ENCODE measurements at regions not wholly inside any gene's neighbourhood (a gene's known extent, or its start where the extent isn't known, plus 50 kb on each side); places are given as distances from the start of the nearest gene placed in this dataset.

DNA sequence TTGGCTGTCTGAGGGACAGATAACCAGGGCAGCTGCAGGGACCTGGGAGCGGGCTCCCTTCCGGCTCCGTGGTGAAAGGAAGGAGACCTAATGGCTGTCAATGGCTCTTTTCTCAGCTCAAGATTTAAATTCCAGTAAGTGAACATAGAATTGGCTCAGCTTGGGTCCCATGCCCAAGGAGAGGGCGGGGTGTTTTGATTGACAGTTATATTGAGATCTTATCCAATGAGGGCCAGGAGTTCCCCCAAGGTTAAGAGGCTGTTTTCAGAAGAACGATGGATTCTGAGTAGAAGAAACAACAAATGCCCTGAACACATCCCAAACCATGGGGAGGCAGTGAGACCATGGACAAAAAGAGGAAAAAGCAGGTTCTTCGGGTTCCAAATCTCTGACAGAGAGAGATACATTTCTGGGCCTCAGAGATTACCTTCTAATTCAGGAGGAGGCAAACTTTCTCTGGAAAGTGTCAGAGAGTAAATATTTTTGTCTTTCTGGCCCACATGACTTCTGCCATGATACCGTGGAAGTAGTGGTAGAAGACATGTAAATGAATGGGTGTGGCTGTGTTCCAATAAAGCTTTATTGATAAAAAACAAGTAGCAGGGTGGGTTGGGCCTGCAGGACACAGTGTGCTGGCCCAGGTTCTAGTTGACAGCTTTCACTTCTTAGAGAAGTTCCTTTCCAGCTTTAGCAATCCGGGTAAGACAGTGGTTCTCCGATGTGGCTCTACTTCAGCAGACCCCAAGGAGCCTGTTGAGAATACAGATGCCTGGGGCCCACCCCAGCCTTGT, 219.6 kb downstream of the RPS24 start:
- Histone ChIP-seq H3K4me1 (ENCODE audit: low read depth) (peaks cover 34% of the 10 kb centered on the region), H3K27me3 (no peaks in the 10 kb centered on the region), H3K9me3 (ENCODE audit: low read depth) (no peaks in the 10 kb centered on the region), H3K4me3 (no peak overlapping the region), H3K36me3 (no peaks in the 10 kb centered on the region), H3K27ac (no peak overlapping the region)
- DNase-seq (ENCODE audit: low read depth in 1 of 2, low spot score in 1 of 2): no peak
- TF ChIP-seq, protein P1, sequence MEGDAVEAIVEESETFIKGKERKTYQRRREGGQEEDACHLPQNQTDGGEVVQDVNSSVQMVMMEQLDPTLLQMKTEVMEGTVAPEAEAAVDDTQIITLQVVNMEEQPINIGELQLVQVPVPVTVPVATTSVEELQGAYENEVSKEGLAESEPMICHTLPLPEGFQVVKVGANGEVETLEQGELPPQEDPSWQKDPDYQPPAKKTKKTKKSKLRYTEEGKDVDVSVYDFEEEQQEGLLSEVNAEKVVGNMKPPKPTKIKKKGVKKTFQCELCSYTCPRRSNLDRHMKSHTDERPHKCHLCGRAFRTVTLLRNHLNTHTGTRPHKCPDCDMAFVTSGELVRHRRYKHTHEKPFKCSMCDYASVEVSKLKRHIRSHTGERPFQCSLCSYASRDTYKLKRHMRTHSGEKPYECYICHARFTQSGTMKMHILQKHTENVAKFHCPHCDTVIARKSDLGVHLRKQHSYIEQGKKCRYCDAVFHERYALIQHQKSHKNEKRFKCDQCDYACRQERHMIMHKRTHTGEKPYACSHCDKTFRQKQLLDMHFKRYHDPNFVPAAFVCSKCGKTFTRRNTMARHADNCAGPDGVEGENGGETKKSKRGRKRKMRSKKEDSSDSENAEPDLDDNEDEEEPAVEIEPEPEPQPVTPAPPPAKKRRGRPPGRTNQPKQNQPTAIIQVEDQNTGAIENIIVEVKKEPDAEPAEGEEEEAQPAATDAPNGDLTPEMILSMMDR (IDR thresholded peaks at IDR 0.05; ENCODE audit: low read depth, low read length): no peak

DNA sequence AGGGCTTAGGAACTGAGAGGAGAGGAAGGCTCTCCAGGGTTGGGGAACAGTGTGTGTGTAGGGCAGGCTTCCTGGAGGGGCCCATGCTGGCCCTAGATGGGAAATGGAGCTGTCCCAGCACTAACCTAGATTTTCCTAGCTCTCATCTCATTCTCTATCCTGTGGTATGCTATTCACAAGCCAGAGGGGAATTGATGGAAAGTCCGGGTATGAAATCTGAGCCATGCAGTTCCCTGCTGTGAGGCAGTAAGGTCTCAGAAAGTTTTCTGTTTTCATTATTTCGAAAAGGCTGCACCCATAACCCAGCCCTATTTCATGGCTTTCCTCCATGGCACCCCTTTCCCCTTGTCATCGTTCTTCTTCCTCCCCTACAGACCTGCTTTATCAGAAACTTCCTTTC, 220.3 kb downstream of the RPS24 start:
- H3K36me3 ChIP-seq: no peaks in the 10 kb centered on the region
- H3K4me1 ChIP-seq (ENCODE audit: low read depth): peaks cover 38% of the 10 kb centered on the region
- H3K27ac ChIP-seq: no peak overlapping the region
- no peak overlapping the region for H3K4me3 ChIP-seq
- H3K27me3 ChIP-seq: no peaks in the 10 kb centered on the region
- no peak for DNase-seq (ENCODE audit: low read depth in 1 of 2, low spot score in 1 of 2)
- H3K9me3 ChIP-seq (ENCODE audit: low read depth): no peaks in the 10 kb centered on the region
- TF ChIP-seq, protein P1 (IDR thresholded peaks at IDR 0.05; ENCODE audit: low read depth, low read length): no peak

DNA sequence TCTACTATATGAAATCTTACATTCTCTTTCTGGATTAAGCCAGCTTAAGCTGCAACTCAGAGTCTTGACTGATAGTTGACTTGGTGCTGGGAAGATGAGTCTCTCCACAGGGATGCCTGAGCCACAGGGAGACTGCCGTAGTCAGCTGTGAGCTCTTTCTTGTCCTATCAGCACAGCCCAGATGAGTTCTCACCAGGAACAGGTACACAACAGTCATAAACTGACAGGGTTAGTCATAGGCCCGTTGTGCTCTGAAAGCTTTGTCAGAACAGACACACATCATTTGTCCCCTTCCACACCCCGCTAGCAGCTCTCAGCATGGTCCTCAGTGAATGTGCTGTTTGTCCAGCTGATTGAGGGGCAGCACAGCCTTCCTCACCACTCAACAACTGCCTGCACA, 221.6 kb downstream of the RPS24 start:
- TF ChIP-seq, protein P1 (IDR thresholded peaks at IDR 0.05; ENCODE audit: low read depth, low read length): no peak
- H3K9me3 ChIP-seq (ENCODE audit: low read depth): no peaks in the 10 kb centered on the region
- H3K4me3 ChIP-seq: no peak overlapping the region
- no peaks in the 10 kb centered on the region for H3K36me3 ChIP-seq
- no peaks in the 10 kb centered on the region for H3K27me3 ChIP-seq
- DNase-seq (ENCODE audit: low read depth in 1 of 2, low spot score in 1 of 2): no peak
- peak overlapping the region; percentile 73 for H3K27ac ChIP-seq
- H3K4me1 ChIP-seq (ENCODE audit: low read depth): peaks cover 45% of the 10 kb centered on the region

DNA sequence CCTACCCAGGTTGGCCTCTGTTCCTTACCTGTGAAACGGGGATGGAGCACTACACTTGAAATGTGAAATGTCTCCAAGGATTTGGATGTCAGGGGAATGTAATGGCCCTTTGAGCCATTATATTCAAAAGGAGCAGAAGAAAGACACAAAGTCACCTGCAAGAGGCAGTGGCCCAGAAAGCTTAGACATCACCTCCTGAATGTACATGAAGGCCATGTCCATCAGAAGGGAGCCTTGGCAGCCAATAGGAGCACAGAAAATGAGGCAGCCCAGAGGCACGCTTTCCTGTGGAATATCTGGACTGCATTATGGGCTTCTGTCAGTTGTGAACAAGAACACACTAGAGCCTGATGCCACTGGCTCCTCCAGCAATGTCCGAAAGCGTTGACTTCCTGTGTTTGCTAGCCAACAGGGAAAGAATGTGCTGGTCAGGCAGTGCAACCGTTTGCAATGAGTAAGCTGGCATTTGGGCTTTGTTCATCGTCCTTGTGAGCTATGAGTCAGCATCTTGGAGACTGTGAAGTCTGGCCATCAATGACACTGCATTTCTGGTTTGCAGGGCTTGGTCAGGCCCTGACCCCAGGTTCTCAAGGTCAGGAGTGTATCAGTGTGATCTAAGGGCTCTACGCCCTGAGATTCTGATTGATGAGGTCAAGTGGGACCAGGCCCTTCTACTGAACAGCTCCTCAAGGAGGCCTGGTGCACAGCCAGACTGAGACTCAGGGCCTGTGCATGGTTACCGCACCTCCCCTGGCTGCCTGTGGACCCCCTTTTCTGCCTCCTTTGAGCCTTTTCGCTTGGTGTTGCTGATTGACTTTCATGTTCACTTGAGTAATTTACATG, 222.4 kb downstream of the RPS24 start:
- H3K4me1 ChIP-seq (ENCODE audit: low read depth): peaks cover 51% of the 10 kb centered on the region

DNA sequence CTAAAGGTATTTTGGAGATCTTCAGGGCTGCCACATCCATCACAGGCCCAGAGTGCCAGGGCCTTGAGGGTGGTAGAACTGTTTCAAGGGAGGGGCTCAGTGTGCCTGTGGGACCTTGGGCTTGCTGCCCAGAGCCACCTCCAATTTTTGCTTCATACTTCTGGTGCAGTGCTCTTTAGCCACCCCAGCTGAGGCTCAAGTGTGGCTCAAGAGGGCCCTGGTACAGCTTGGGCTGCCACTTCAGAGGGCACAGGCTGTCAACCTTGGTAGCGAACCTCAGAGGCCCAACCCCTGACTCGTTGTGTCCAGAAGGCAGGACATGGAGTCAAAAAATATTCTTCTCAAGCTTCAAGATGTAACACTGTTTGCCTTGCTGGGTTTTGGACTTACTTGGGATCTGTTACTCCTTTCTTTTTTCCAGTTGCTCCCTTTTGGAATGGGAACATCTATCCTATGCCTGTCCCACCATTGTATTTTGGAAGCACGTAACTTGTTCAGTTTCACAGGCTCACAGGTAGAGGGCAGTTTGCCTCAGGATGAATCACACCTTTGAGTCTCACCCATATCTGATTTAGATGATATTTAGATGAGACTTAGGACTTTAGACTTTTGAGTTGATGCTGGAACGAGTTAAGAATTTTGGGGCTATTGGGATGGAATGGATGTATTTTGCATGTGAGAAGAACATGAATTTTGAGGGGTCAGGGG, 224.8 kb downstream of the RPS24 start:
- Histone ChIP-seq H3K9me3 (ENCODE audit: low read depth) (no peaks in the 10 kb centered on the region), H3K4me3 (no peak overlapping the region), H3K27ac (peak overlapping the region; percentile 2), H3K4me1 (ENCODE audit: low read depth) (peaks cover 51% of the 10 kb centered on the region), H3K27me3 (no peaks in the 10 kb centered on the region), H3K36me3 (no peaks in the 10 kb centered on the region)
- no peak for DNase-seq (ENCODE audit: low read depth in 1 of 2, low spot score in 1 of 2)
- TF ChIP-seq, protein P1 (IDR thresholded peaks at IDR 0.05; ENCODE audit: low read depth, low read length): no peak

More for the DNA sequence above, 222.4 kb downstream of the RPS24 start:
- Histone ChIP-seq H3K27me3 (no peaks in the 10 kb centered on the region), H3K36me3 (no peaks in the 10 kb centered on the region), H3K9me3 (ENCODE audit: low read depth) (no peaks in the 10 kb centered on the region), H3K4me3 (no peak overlapping the region), H3K27ac (peak overlapping the region; percentile 73)
- TF ChIP-seq, protein P1 (IDR thresholded peaks at IDR 0.05; ENCODE audit: low read depth, low read length): no peak
- peak; percentile 67 to 96 for DNase-seq (ENCODE audit: low read depth in 1 of 2, low spot score in 1 of 2)

All from cardiac muscle cell (in vitro differentiated cells and primary cell).